HG02642 (cell line): ENCODE measurements at regions not wholly inside any gene's neighbourhood (a gene's known extent, or its start where the extent isn't known, plus 50 kb on each side); places are given as distances from the start of the nearest gene placed in this dataset.
A peak's percentile ranks its signal among the peaks of the same experiment; 100 is the strongest.

Experiments used
- ATAC-seq: cut with Tn5 transposase; IDR thresholded peaks from one replicate; pipeline ENCODE4 v1.9.1; 2021; ENCODE audit warnings: mild to moderate bottlenecking; ENCODE audit not compliant: unreplicated experiment, poor library complexity

- ATAC-seq = peak; percentile 88
Measured at GRCh38 chr14:56491299-56492285, 88.0 kb upstream of the TMEM260 start.

- no peak for ATAC-seq
Measured at GRCh38 chr14:56494167-56494566, 85.4 kb upstream of the TMEM260 start.

DNA sequence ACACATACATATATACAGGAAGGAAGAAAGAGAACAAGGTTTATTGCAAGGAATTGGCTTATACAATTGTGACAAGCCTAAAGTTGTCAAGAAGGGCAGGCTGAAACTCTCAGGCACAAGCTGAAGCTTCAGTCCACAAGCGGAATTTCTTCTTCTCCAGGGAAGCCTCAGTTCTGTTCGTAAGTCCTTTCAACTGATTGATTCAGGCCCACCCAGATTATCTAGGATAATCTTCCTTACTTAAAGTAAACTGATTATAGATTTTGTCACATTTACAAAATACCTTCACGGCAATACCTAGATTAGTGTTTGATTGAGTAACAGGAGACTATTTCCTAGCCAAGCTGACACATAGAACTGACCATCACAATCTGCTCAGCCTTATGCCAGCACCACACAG, 81.5 kb upstream of the TMEM260 start:
- ATAC-seq = no peak

GRCh38 chr14:56501909-56502530, 77.6 kb upstream of the TMEM260 start:
- ATAC-seq = no peak

- no peak for ATAC-seq
Measured at GRCh38 chr14:56505361-56505760, 74.2 kb upstream of the TMEM260 start.

DNA sequence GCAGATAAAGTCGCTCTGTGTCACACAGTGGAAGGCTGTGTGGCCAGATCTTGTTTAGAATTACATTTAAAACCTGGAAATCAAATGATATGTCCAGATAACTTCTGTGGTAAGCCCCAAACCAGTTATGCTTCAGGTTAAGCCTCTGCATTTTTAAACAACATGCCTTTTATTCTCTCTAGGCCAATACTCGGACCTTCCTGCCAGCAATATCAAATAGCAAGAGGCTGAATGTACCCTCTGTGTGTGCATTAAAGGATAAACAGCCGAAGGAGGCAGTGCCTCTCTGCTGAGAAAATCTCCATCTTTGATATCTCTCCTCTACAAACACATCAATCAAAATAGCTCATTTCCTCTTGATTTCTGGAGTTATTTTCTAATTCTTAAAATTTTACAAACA, 67.1 kb upstream of the TMEM260 start:
- no peak for ATAC-seq

GRCh38 chr14:56514663-56515371, 64.8 kb upstream of the TMEM260 start:
- ATAC-seq = no peak

- no peak for ATAC-seq
Measured at GRCh38 chr14:56515739-56516138, 63.9 kb upstream of the TMEM260 start.

DNA sequence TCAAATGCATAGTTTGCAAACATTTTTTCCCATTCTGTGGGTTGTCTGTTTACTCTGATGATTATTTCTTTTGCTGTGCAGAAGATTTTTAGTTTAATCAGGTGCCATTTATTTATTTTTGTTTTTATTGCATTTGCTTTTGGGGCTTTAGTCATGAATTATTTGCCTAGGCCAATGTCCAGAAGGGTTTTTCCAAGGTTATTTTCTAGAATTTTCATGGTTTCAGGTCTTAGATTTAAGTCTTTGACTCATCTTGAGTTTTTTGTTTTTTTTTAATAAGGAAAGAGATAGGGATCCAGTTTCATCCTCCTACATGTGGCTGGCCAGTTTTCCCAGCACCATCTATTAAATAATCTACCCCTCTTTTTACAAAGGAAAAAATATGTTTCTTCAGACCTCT, 57.2 kb upstream of the TMEM260 start:
- ATAC-seq = no peak

- ATAC-seq = no peak
Measured at GRCh38 chr14:56524971-56525677, 54.5 kb upstream of the TMEM260 start.

GRCh38 chr14:56528927-56529326, 50.7 kb upstream of the TMEM260 start:
- no peak for ATAC-seq
